HCT116 (cell line): ENCODE measurements at regions not wholly inside any gene's neighbourhood (a gene's known extent, or its start where the extent isn't known, plus 50 kb on each side); places are given as distances from the start of the nearest gene placed in this dataset.

ENCODE experiments used
- ATAC-seq: fragments of 200-7000 bp; cut with Tn5 transposase; 2 replicates; pipeline ENCODE4 v1.9.1; 2020; ENCODE audit warnings: mild to moderate bottlenecking, moderate library complexity
- BruUV-seq: library from RNA; stranded (reverse); fragments of 400-500 nt; replicated peaks from 2 replicates; lab custom pipeline; 2021; lab: Mats Ljungman, UMichigan
- CTCF ChIA-PET: fragments of 300-600 bp; sonication (Branson Sonifier 250); formaldehyde crosslinking; loops from one replicate; lab custom pipeline; 2021; ENCODE audit warnings: antibody characterized with exemption; lab: Charles Lee
- POLR2A ChIA-PET: fragments of 300-600, 350-600 bp; sonication (Branson Sonifier 250); formaldehyde crosslinking; loops from one replicate; lab custom pipeline; 2021; ENCODE audit warnings: antibody characterized with exemption; lab: Charles Lee
- RAD21 ChIA-PET, 2 experiments: fragments of 300-600 bp; sonication (Branson Sonifier 250); formaldehyde crosslinking; loops; one replicate each; lab custom pipeline; 2023; ENCODE audit warnings: low total read pairs in 2 of 2; ENCODE audit not compliant: uncharacterized antibody in 2 of 2, unreplicated experiment in 2 of 2, low non-redundant PET in 1 of 2; lab: Charles Lee
- DNase-seq: peaks from one replicate; pipeline ENCODE4 v3.0.0-alpha.2; 2010; ENCODE audit warnings: low read depth, low spot score
- H2AFZ ChIP-seq: fragments of 200-600 bp; shearing (Covaris generic), sonication (generic); 2 replicates; pipeline ENCODE4 v1.6.1; 2017; ENCODE audit warnings: low read depth, mixed run types, mixed read lengths, antibody characterized with exemption, low read length; ENCODE audit not compliant: poor library complexity, severe bottlenecking
- H3K27ac ChIP-seq: 2 replicates; pipeline ENCODE4 v1.5.1; 2012; ENCODE audit warnings: low read depth, low read length
- H3K27me3 ChIP-seq: fragments of 200-600 bp; sonication (generic); 2 replicates; pipeline ENCODE4 v1.6.1; 2016; ENCODE audit warnings: mixed run types, low read length, mixed read lengths; ENCODE audit not compliant: insufficient read depth
- H3K36me3 ChIP-seq, 2 experiments: fragments of 200-500 bp in 1 of 2; fragments of 200-600 bp in 1 of 2; sonication (Bioruptor generic) in 1 of 2; sonication (generic) in 1 of 2; 2 replicates each; pipeline versions ENCODE4 v1.5.1 to v1.6.1; 2014 to 2016; ENCODE audit warnings: low read length in 2 of 2, inconsistent platforms in 1 of 2, mixed read lengths in 1 of 2, mixed run types in 1 of 2; ENCODE audit not compliant: insufficient read depth in 2 of 2, control insufficient read depth in 1 of 2
- H3K4me1 ChIP-seq, 2 experiments: fragments of 200-600 bp in 1 of 2; sonication (generic) in 1 of 2; 2 replicates each; pipeline versions ENCODE4 v1.5.1 to v1.6.1; 2012 to 2017; ENCODE audit warnings: low read length in 2 of 2, inconsistent platforms in 1 of 2, mild to moderate bottlenecking in 1 of 2, mixed read lengths in 1 of 2, mixed run types in 1 of 2, moderate library complexity in 1 of 2; ENCODE audit not compliant: insufficient read depth in 2 of 2, control insufficient read depth in 1 of 2
- H3K4me2 ChIP-seq: fragments of 200-600 bp; sonication (generic); 2 replicates; pipeline ENCODE4 v1.6.1; 2017; ENCODE audit warnings: mixed run types, low read length, mixed read lengths
- H3K4me3 ChIP-seq, 2 experiments: fragments of 200-600 bp in 1 of 2; sonication (generic) in 1 of 2; replicated peaks in 1 of 2; 2 replicates each; pipeline ENCODE4 v1.5.1; 2011 to 2016; ENCODE audit warnings: low read length in 2 of 2, control low read depth in 1 of 2, low read depth in 1 of 2, mild to moderate bottlenecking in 1 of 2, mixed read lengths in 1 of 2, mixed run types in 1 of 2
- H3K79me2 ChIP-seq: fragments of 200-600 bp; sonication (generic); 2 replicates; pipeline ENCODE4 v1.6.1; 2017; ENCODE audit warnings: mild to moderate bottlenecking, mixed run types, low read length, moderate library complexity, mixed read lengths; ENCODE audit not compliant: insufficient read depth
- H3K9ac ChIP-seq: fragments of 200-600 bp; sonication (generic); 2 replicates; pipeline ENCODE4 v1.6.1; 2016; ENCODE audit warnings: low read length, mixed read lengths
- H3K9me2 ChIP-seq: fragments of 200-600 bp; sonication (generic), shearing (Covaris generic); 2 replicates; pipeline ENCODE4 v1.6.1; 2017; ENCODE audit warnings: mixed run types, mild to moderate bottlenecking, moderate library complexity; ENCODE audit not compliant: insufficient read depth
- H3K9me3 ChIP-seq, 2 experiments: fragments of 200-500 bp in 1 of 2; fragments of 200-600 bp in 1 of 2; sonication (Bioruptor generic) in 1 of 2; sonication (generic) in 1 of 2; 2 replicates each; pipeline ENCODE4 v1.6.1; 2014 to 2017; ENCODE audit warnings: low read length in 2 of 2, mixed read lengths in 2 of 2, inconsistent platforms in 1 of 2, low read depth in 1 of 2, mild to moderate bottlenecking in 1 of 2, mixed run types in 1 of 2, moderate library complexity in 1 of 2; ENCODE audit not compliant: control insufficient read depth in 1 of 2, insufficient read depth in 1 of 2
- H4K20me1 ChIP-seq: fragments of 200-600 bp; sonication (generic), shearing (Covaris generic); 2 replicates; pipeline ENCODE4 v1.6.1; 2017; ENCODE audit warnings: mixed run types, mild to moderate bottlenecking, moderate library complexity; ENCODE audit not compliant: insufficient read depth
- CEBPB ChIP-seq: IDR thresholded peaks from 2 replicates; pipeline ENCODE4 v1.6.1; 2012; ENCODE audit warnings: low read depth
- ELF1 ChIP-seq: IDR thresholded peaks from 2 replicates; pipeline ENCODE4 v1.6.1; 2012; ENCODE audit warnings: low read depth, borderline replicate concordance
- EZH2phosphoT487 ChIP-seq: fragments of 200-600 bp; IDR thresholded peaks from 2 replicates; pipeline ENCODE4 v1.6.1; 2018; ENCODE audit warnings: antibody characterized with exemption, borderline replicate concordance
- FOSL1 ChIP-seq: IDR thresholded peaks from 2 replicates; pipeline ENCODE4 v1.6.1; 2012; ENCODE audit warnings: low read depth
- POLR2A ChIP-seq: IDR thresholded peaks from 2 replicates; pipeline ENCODE4 v1.7.0; 2011; ENCODE audit warnings: borderline replicate concordance; ENCODE audit not compliant: insufficient read depth, insufficient read length; ENCODE audit errors: extremely low read depth
- POLR2AphosphoS5 ChIP-seq: IDR thresholded peaks from 2 replicates; pipeline ENCODE4 v1.6.1; 2011; ENCODE audit warnings: mild to moderate bottlenecking, low read depth, low read length, moderate library complexity
- RAD21 ChIP-seq: IDR thresholded peaks from 2 replicates; pipeline ENCODE4 v1.6.1; 2012; ENCODE audit warnings: low read depth, mild to moderate bottlenecking
- SP1 ChIP-seq: IDR thresholded peaks from 2 replicates; pipeline ENCODE4 v1.6.1; 2012; ENCODE audit warnings: low read depth
- SRF ChIP-seq: IDR thresholded peaks from 2 replicates; pipeline ENCODE4 v1.6.1; 2012; ENCODE audit warnings: low read depth
- TCF7L2 ChIP-seq: IDR thresholded peaks from 2 replicates; pipeline ENCODE4 v1.7.0; 2011; ENCODE audit warnings: borderline replicate concordance, inconsistent platforms; ENCODE audit not compliant: insufficient read depth, insufficient read length; ENCODE audit errors: extremely low read depth
- YY1 ChIP-seq: IDR thresholded peaks from 2 replicates; pipeline ENCODE4 v1.6.1; 2011; ENCODE audit warnings: low read length, low read depth, moderate library complexity, mild to moderate bottlenecking; ENCODE audit not compliant: insufficient replicate concordance; ENCODE audit errors: extremely low read depth
- ZFX ChIP-seq: fragments of 450-650 bp; IDR thresholded peaks from 2 replicates; pipeline ENCODE4 v1.6.1; 2017
- ZNF274 ChIP-seq: fragments of 200-500 bp; sonication (Bioruptor generic); IDR thresholded peaks from 2 replicates; pipeline ENCODE4 v1.6.1; 2014; ENCODE audit warnings: mild to moderate bottlenecking, low read depth, low read length, inconsistent platforms
- intact Hi-C: fragments of 100-400 bp; cut with micrococcal nuclease; formaldehyde crosslinking; loops from 2 replicates; pipeline ENCODE4 v1.10.0; 2022
- TF ChIP-seq, protein P1 (sequence below): IDR thresholded peaks from 2 replicates; pipeline ENCODE4 v1.6.1; 2012; ENCODE audit warnings: low read depth
- TF ChIP-seq, protein P2 (sequence below): IDR thresholded peaks from 2 replicates; pipeline ENCODE4 v1.6.1; 2011; ENCODE audit warnings: mild to moderate bottlenecking, low read length, moderate library complexity; ENCODE audit not compliant: insufficient replicate concordance; ENCODE audit errors: extremely low read depth
- TF ChIP-seq, protein P3 (sequence below): IDR thresholded peaks from 2 replicates; pipeline ENCODE4 v1.6.1; 2012

DNA sequence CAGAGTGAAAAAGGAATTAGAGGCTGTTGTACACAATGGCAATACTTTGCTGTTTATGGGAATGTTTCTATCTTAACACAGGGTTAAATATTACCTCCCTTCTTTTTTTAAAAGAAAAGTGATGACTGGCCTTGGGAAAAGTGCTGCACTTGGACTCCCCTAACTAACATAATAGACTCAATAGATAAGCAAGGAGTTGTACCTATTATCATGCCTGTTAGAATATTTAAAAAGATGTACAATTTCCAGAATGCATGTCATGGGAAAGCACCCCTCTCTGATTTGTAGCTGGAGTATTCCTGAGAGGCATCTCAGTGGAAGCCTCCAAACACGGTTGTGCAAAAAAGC is 79.3 kb upstream of the GPC6 start:
- no peak overlapping the region for H3K27ac ChIP-seq
- intact Hi-C loops = no loop called here
- no peak overlapping the region for H3K4me2 ChIP-seq
- H3K4me3 ChIP-seq = no peak overlapping the region
- POLR2A ChIA-PET = no interaction called here
- no peak overlapping the region for H2AFZ ChIP-seq
- H3K9ac ChIP-seq = no peak overlapping the region
- BruUV-seq = no TSS peak
- H4K20me1 ChIP-seq = no peaks in the 10 kb centered on the region
- no peaks in the 10 kb centered on the region for H3K36me3 ChIP-seq
- no peak for DNase-seq
- TF ChIP-seq, protein P1, sequence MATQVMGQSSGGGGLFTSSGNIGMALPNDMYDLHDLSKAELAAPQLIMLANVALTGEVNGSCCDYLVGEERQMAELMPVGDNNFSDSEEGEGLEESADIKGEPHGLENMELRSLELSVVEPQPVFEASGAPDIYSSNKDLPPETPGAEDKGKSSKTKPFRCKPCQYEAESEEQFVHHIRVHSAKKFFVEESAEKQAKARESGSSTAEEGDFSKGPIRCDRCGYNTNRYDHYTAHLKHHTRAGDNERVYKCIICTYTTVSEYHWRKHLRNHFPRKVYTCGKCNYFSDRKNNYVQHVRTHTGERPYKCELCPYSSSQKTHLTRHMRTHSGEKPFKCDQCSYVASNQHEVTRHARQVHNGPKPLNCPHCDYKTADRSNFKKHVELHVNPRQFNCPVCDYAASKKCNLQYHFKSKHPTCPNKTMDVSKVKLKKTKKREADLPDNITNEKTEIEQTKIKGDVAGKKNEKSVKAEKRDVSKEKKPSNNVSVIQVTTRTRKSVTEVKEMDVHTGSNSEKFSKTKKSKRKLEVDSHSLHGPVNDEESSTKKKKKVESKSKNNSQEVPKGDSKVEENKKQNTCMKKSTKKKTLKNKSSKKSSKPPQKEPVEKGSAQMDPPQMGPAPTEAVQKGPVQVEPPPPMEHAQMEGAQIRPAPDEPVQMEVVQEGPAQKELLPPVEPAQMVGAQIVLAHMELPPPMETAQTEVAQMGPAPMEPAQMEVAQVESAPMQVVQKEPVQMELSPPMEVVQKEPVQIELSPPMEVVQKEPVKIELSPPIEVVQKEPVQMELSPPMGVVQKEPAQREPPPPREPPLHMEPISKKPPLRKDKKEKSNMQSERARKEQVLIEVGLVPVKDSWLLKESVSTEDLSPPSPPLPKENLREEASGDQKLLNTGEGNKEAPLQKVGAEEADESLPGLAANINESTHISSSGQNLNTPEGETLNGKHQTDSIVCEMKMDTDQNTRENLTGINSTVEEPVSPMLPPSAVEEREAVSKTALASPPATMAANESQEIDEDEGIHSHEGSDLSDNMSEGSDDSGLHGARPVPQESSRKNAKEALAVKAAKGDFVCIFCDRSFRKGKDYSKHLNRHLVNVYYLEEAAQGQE = no peak
- no peak for TF ChIP-seq TCF7L2
- TF ChIP-seq POLR2AphosphoS5 = no peak
- TF ChIP-seq SRF = no peak
- TF ChIP-seq ZFX = no peak
- no peak for TF ChIP-seq FOSL1
- no peak for TF ChIP-seq POLR2A
- no peak for TF ChIP-seq ZNF274
- no peak for TF ChIP-seq RAD21
- TF ChIP-seq CEBPB = no peak
- TF ChIP-seq, protein P2, sequence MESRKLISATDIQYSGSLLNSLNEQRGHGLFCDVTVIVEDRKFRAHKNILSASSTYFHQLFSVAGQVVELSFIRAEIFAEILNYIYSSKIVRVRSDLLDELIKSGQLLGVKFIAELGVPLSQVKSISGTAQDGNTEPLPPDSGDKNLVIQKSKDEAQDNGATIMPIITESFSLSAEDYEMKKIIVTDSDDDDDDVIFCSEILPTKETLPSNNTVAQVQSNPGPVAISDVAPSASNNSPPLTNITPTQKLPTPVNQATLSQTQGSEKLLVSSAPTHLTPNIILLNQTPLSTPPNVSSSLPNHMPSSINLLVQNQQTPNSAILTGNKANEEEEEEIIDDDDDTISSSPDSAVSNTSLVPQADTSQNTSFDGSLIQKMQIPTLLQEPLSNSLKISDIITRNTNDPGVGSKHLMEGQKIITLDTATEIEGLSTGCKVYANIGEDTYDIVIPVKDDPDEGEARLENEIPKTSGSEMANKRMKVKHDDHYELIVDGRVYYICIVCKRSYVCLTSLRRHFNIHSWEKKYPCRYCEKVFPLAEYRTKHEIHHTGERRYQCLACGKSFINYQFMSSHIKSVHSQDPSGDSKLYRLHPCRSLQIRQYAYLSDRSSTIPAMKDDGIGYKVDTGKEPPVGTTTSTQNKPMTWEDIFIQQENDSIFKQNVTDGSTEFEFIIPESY = no peak
- TF ChIP-seq SP1 = no peak
- TF ChIP-seq, protein P3, sequence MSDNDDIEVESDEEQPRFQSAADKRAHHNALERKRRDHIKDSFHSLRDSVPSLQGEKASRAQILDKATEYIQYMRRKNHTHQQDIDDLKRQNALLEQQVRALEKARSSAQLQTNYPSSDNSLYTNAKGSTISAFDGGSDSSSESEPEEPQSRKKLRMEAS = no peak
- no peak for TF ChIP-seq ELF1
- TF ChIP-seq EZH2phosphoT487 = no peak
- no peak for TF ChIP-seq YY1
- H3K27me3 ChIP-seq = no peaks in the 10 kb centered on the region
- CTCF ChIA-PET = no interaction called here
- no peak for ATAC-seq
- no peaks in the 10 kb centered on the region for H3K79me2 ChIP-seq
- RAD21 ChIA-PET = no interaction called here
- H3K4me1 ChIP-seq = no peaks in the 10 kb centered on the region
- H3K9me2 ChIP-seq = no peaks in the 10 kb centered on the region
- peaks cover 11 to 19% of the 10 kb centered on the region in 2 experiments; a peak in 2 of 4 replicates for H3K9me3 ChIP-seq
